22Rv1 (cell line): ENCODE measurements at regions not wholly inside any gene's neighbourhood (a gene's known extent, or its start where the extent isn't known, plus 50 kb on each side); places are given as distances from the start of the nearest gene placed in this dataset.

Experiments used
- ZFX ChIP-seq: fragments of 450-650 bp; IDR thresholded peaks from 2 replicates; pipeline ENCODE4 v1.6.1; 2017; ENCODE audit warnings: antibody characterized with exemption, borderline replicate concordance
- TF ChIP-seq, protein P1 (sequence below): fragments of 450-650 bp; IDR thresholded peaks from 2 replicates; pipeline ENCODE4 v1.5.1; 2017; ENCODE audit warnings: mild to moderate bottlenecking

DNA sequence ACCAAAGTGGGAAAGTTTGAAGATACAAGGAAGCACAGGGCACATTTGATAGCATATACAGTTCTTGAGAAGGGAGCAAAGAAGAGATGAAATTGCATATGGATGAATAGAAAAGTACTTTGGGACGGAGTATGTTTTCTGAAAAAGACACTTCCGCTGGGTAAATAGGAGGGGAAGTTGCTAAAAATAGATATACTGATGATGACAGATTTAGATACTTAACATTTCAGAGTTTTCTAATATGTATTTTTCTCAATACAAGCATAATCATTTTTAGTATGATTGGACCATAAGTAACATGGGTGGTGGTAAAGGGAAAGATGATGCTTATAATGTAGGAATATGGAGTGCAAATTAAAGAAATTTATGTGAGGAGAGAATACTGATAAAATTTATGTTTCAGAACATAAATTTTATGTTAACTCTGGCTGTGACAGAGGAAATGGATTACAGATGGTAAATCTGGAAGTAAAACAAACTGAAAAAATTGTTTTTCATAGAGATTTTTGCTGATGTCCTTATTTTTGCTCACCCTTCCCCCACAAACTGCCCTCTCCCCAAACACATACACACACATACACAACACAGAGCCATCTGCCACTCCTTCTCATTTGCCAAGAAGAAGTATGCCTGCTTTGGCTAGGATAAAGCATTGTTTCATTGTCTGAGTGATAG is 583.9 kb upstream of the MIR17HG start:
- TF ChIP-seq, protein P1, sequence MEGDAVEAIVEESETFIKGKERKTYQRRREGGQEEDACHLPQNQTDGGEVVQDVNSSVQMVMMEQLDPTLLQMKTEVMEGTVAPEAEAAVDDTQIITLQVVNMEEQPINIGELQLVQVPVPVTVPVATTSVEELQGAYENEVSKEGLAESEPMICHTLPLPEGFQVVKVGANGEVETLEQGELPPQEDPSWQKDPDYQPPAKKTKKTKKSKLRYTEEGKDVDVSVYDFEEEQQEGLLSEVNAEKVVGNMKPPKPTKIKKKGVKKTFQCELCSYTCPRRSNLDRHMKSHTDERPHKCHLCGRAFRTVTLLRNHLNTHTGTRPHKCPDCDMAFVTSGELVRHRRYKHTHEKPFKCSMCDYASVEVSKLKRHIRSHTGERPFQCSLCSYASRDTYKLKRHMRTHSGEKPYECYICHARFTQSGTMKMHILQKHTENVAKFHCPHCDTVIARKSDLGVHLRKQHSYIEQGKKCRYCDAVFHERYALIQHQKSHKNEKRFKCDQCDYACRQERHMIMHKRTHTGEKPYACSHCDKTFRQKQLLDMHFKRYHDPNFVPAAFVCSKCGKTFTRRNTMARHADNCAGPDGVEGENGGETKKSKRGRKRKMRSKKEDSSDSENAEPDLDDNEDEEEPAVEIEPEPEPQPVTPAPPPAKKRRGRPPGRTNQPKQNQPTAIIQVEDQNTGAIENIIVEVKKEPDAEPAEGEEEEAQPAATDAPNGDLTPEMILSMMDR: no peak
- TF ChIP-seq ZFX: no peak
